Left lung (tissue), 4 donors: ENCODE measurements at regions not wholly inside any gene's neighbourhood (a gene's known extent, or its start where the extent isn't known, plus 50 kb on each side); places are given as distances from the start of the nearest gene placed in this dataset.

Experiments
- ATAC-seq: fragments of 200-7000 bp; cut with Tn5 transposase; one replicate; pipeline ENCODE4 v1.9.1; 2020; ENCODE audit warnings: moderate library complexity
- DNase-seq, 4 donors: peaks; one replicate each; pipeline ENCODE4 v3.0.0-alpha.2; 2013 to 2020
- H3K27ac ChIP-seq, 2 donors: fragments of 200-600 bp; sonication (generic) in 1 of 2; one replicate each; pipeline versions ENCODE4 v1.5.0 to v1.8.0; 2020 to 2021
- H3K27me3 ChIP-seq, 2 donors: fragments of 200-600 bp; sonication (generic) in 1 of 2; one replicate each; pipeline versions ENCODE4 v1.5.0 to v1.8.0; 2020 to 2021
- H3K36me3 ChIP-seq, 2 donors: fragments of 200-600 bp; sonication (generic) in 1 of 2; one replicate each; pipeline versions ENCODE4 v1.5.0 to v1.8.0; 2020 to 2021
- H3K4me1 ChIP-seq, 2 donors: fragments of 200-600 bp; one replicate each; pipeline ENCODE4 v1.8.0; 2021
- H3K4me3 ChIP-seq, 2 donors: fragments of 200-600 bp; sonication (generic) in 1 of 2; one replicate each; pipeline versions ENCODE4 v1.5.0 to v1.8.0; 2020 to 2021; ENCODE audit warnings: mild to moderate bottlenecking in 1 of 2
- H3K9me3 ChIP-seq, 2 donors: fragments of 200-600 bp; sonication (generic) in 1 of 2; one replicate each; pipeline versions ENCODE4 v1.5.0 to v1.8.0; 2020 to 2021
- intact Hi-C, 2 donors: fragments of 100-400 bp; cut with DNase I; formaldehyde crosslinking; loops; one replicate each; pipeline versions ENCODE4 v1.11.2 to v1.14.2; 2022
- TF ChIP-seq, protein P1 (sequence below), 2 donors: fragments of 200-600 bp; sonication (generic) in 1 of 2; IDR thresholded peaks; one replicate each; pipeline versions ENCODE4 v1.5.0 to v1.8.0; 2021; ENCODE audit warnings: antibody characterized with exemption in 2 of 2
- donor health status: DM: no; HTN: yes; CAD: no.
- donor health status: DM: no; HTN: no; CAD: no.

GRCh38 chr11:91912322-91912721, 312.3 kb upstream of the FAT3 start:
- no peaks in the 10 kb centered on the region for H3K9me3 ChIP-seq
- no peaks in the 10 kb centered on the region for H3K36me3 ChIP-seq
- TF ChIP-seq, protein P1, sequence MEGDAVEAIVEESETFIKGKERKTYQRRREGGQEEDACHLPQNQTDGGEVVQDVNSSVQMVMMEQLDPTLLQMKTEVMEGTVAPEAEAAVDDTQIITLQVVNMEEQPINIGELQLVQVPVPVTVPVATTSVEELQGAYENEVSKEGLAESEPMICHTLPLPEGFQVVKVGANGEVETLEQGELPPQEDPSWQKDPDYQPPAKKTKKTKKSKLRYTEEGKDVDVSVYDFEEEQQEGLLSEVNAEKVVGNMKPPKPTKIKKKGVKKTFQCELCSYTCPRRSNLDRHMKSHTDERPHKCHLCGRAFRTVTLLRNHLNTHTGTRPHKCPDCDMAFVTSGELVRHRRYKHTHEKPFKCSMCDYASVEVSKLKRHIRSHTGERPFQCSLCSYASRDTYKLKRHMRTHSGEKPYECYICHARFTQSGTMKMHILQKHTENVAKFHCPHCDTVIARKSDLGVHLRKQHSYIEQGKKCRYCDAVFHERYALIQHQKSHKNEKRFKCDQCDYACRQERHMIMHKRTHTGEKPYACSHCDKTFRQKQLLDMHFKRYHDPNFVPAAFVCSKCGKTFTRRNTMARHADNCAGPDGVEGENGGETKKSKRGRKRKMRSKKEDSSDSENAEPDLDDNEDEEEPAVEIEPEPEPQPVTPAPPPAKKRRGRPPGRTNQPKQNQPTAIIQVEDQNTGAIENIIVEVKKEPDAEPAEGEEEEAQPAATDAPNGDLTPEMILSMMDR (IDR thresholded peaks at IDR 0.05): no peak
- ATAC-seq (no peak), DNase-seq (no peak)
- no peak overlapping the region for H3K27ac ChIP-seq
- H3K4me3 ChIP-seq: no peak overlapping the region
- no peaks in the 10 kb centered on the region for H3K4me1 ChIP-seq
- intact Hi-C loops: no loop called here
- H3K27me3 ChIP-seq: no peaks in the 10 kb centered on the region

- peaks cover 0 to 2% of the 10 kb centered on the region in 2 donors for H3K9me3 ChIP-seq
- no peaks in the 10 kb centered on the region for H3K27me3 ChIP-seq
- no peak overlapping the region for H3K27ac ChIP-seq
- no peak overlapping the region for H3K4me3 ChIP-seq
- H3K36me3 ChIP-seq: no peaks in the 10 kb centered on the region
- intact Hi-C loops: no loop called here
- no peaks in the 10 kb centered on the region for H3K4me1 ChIP-seq
- DNase-seq (no peak), ATAC-seq (no peak)
- TF ChIP-seq, protein P1 (IDR thresholded peaks at IDR 0.05): no peak
Observed at GRCh38 chr11:91906871-91907624, 317.6 kb upstream of the FAT3 start.

DNA sequence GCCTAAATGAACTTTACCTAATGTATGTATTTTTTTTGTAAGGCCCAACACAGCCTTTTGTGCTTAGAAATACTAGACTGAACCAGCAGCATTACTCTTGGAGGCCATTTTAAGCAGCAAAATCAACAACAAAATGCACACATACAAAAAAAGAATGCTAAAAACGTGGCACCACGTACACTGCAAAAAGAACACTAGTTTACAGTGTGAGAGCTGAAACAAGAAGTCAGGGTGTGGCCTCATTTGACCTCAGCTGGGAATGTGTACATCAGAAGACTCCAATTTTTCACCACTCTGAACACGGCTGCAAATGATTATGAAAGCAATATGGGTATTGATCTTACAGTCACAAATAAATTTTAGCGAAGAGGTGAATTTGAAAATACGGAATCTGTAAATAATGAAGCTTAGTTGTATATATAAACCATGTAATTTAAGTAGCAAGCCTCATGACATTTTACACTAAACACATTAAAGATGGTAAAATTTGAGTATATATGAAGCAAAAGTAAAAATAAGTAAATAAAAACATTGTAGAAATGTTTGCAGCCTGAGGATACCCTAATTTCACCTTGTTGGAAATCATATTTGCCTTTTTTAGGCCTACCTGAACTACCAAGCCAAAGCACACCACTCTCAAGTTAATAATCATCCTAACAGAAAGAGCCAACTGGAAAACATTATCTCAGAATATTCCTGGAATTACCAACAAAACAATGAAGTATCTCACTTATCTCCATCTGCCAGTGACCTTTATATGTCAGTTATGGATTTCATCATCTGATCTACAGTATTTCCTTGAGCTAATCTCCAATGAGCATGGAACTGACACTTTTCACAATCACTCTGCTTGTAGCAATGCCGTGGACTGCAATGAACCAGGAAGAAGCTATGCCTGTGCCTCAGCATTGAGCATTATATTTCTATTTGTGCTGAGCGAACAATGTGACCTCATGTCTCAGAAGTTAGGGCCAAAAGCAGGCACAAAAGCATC, 319.5 kb upstream of the FAT3 start:
- Histone ChIP-seq H3K36me3 (no peaks in the 10 kb centered on the region), H3K27ac (no peak overlapping the region), H3K9me3 (peaks cover 0 to 2% of the 10 kb centered on the region in 2 donors), H3K4me3 (no peak overlapping the region), H3K27me3 (no peaks in the 10 kb centered on the region), H3K4me1 (no peaks in the 10 kb centered on the region)
- intact Hi-C loops: no loop called here
- DNase-seq: no peak
- TF ChIP-seq, protein P1 (IDR thresholded peaks at IDR 0.05): no peak
- ATAC-seq: no peak

DNA sequence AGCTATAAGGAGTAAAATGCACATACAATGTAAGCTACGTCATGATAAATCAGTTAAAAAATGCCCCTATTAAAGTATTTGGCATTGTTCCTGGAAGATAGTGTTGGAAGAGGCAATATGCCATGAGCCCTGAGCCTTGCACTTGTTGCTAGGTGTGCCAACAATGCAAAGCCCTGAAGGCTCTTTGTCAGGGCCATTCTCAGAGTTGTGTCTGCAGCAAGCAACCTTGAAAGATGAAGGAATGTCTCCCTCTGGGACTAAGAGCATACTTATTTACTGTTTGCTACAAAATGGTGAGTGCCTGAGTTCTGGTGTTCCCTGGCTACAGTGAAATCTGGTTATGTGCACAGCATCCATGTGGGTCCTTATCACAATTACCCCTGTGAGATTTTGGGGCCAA, 322.3 kb upstream of the FAT3 start:
- intact Hi-C loops: no loop called here
- Histone ChIP-seq H3K4me3 (no peak overlapping the region), H3K27me3 (no peaks in the 10 kb centered on the region), H3K9me3 (peaks cover 0 to 2% of the 10 kb centered on the region in 2 donors), H3K4me1 (no peaks in the 10 kb centered on the region), H3K27ac (no peak overlapping the region), H3K36me3 (no peaks in the 10 kb centered on the region)
- no peak for ATAC-seq
- TF ChIP-seq, protein P1 (IDR thresholded peaks at IDR 0.05): no peak
- DNase-seq: no peak

DNA sequence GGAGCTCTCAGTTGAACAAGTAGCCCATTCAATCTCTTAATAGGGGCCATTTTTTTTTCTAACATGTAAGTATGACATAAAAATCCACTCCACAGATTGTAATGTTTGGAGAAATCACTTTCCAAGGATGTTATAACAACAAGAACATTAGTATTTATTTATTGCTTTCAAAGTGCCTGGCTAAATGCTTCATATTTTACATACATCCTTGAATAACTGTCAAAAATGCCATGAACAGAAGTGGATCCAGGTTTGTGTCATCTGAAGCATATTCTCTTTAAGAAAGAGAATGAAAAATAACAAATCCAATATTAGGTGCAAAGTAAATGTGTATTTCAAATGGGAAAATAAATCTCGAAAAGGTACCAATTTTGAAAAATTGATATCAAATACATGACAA, 344.0 kb upstream of the FAT3 start:
- Histone ChIP-seq H3K4me3 (no peak overlapping the region), H3K27ac (no peak overlapping the region), H3K4me1 (no peaks in the 10 kb centered on the region), H3K36me3 (no peaks in the 10 kb centered on the region), H3K9me3 (no peaks in the 10 kb centered on the region), H3K27me3 (no peaks in the 10 kb centered on the region)
- DNase-seq (no peak), ATAC-seq (no peak)
- intact Hi-C loops: no loop called here
- TF ChIP-seq, protein P1 (IDR thresholded peaks at IDR 0.05): no peak
